HG03575 (cell line): ENCODE measurements at regions not wholly inside any gene's neighbourhood (a gene's known extent, or its start where the extent isn't known, plus 50 kb on each side); places are given as distances from the start of the nearest gene placed in this dataset.

Source experiments
- ATAC-seq: cut with Tn5 transposase; IDR thresholded peaks from one replicate; pipeline ENCODE4 v1.9.1; 2021; ENCODE audit not compliant: unreplicated experiment, insufficient number of reproducible peaks, low FRiP score; ENCODE audit errors: extremely low read depth

DNA sequence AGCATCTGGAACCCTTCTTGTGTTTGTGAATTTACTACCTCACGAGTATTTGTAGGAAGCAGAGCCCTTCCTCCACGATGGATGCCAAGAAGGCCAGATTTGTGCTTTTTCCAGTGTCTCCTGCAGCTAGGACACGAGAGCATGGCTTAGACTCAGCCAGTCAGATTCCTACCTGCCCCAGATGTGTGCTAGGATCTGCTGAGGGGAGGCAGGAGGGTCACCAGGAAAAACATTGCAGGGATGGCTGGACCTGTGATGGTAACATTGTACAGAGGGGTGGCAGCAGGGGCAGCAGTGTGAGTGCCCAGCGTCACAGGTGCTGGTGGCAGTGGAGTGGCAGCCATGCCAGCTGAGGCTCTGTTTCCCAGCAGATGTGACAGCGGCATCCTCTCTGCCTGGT is 285.3 kb downstream of the FAM43A start:
- no peak for ATAC-seq

- ATAC-seq: no peak
Observed at GRCh38 chr3:194971965-194972364, 286.3 kb downstream of the FAM43A start.

- no peak for ATAC-seq
Observed at GRCh38 chr3:194972641-194973040, 287.0 kb downstream of the FAM43A start.

GRCh38 chr3:194973366-194974000 is 287.8 kb downstream of the FAM43A start:
- no peak for ATAC-seq

- ATAC-seq: no peak
Observed at GRCh38 chr3:194974468-194975135, 288.9 kb downstream of the FAM43A start.

- ATAC-seq: no peak
Observed at GRCh38 chr3:194976049-194976451, 290.4 kb downstream of the FAM43A start.

DNA sequence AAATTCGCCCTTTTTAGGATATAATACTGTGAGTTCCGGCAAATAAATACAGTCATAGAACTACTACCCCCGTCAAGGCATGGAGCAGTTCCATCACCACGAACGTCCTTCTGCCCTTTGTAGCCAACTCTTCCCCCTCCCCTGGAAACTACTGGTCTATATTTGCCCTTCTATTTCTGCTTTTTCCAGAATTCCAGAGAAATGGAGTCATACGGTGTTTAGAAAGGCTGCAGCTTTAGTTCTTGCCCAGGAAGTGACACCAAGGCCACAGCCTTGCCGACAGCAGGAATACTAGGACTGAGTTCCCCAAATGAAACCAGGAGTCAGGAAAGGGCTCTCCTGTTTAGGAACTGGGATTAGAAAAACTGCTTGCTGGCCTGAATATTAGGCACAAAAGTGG is 291.2 kb downstream of the FAM43A start:
- ATAC-seq: no peak

DNA sequence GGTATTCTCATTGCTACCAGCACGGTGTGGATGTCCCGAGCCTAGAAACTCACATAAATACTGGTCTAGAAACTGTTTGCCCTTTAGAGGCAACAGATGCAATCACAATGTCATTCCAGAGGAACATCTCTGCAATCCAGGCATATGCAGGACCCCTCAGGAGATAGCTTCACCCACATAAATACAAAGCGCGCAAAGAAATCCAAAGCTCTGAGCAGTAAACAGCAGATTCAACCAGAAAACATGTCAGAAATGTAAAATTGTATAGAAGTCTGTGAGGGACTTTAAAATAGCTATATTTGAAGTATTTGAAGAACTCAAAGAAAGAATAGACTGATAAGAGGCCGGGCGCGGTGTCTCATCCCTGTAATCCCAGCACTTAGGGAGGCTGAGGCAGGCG is 291.7 kb downstream of the FAM43A start:
- ATAC-seq: no peak

DNA sequence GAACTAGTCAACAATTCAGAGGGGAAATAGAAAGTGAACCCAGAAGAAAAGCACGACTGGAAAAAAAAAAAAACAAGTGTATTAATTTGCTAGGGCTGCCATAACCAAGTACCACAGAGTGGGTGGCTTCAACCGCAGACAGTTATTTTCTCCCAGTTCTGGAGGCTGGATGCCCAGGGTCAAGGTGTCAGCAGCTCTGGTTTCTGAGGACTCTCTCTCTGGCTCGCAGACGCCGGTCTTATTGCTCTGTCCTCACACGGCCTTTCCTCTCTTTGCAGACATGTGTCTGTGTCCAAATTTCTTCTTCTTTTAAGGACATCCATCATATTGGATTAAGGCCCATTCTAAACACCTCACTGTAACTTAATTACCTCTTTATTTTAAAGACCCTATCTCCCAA is 291.8 kb downstream of the XXYLT1 start:
- no peak for ATAC-seq

DNA sequence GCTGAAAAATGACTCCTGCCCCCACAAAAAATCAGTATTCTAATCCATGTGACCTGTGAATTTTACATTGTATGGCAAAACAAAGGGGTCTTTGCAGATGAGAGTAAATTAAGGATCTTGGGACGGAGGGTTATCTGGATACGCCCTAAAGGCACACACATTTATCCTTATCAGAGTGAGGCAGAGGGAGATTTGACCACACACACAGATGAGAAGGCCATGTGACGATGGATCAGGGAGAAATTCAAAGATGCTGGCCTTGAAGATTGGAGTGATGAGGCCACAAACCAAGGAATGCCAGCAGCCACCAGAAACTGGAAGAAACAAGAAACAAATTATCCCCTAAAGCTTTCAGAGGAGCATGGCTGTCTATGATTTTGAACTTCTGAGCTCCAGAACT is 288.5 kb downstream of the XXYLT1 start:
- ATAC-seq: no peak

- ATAC-seq: no peak
Observed at GRCh38 chr3:194983121-194983520, 287.8 kb downstream of the XXYLT1 start.

DNA sequence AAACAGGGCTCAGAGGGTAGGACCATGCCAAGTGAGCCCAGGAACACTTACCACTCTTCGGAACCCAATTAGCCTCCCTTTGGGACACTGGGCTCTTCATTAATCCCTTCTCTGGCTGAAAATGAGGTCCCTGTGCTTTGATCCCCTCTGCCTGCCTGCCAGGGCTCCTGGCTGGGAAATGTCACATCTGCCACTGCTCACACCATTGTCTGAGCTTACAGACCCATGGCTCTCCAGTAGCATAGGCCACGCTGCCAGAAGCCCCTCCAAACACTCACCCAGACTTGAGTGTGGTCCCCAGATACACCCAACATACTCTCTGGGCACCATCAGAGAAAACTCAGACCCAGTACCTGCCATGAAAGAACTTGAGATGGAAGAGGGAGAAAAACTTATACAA is 287.3 kb downstream of the XXYLT1 start:
- no peak for ATAC-seq

GRCh38 chr3:194984066-194984465 is 286.9 kb downstream of the XXYLT1 start:
- ATAC-seq: no peak

GRCh38 chr3:194984622-194985021 is 286.3 kb downstream of the XXYLT1 start:
- no peak for ATAC-seq

GRCh38 chr3:194985031-194985578 is 285.9 kb downstream of the XXYLT1 start:
- no peak for ATAC-seq

- no peak for ATAC-seq
Observed at GRCh38 chr3:194986208-194987043, 284.5 kb downstream of the XXYLT1 start.

- ATAC-seq: no peak
Observed at GRCh38 chr3:194987571-194988494, 283.1 kb downstream of the XXYLT1 start.

GRCh38 chr3:194988495-194989165 is 282.3 kb downstream of the XXYLT1 start:
- ATAC-seq: no peak
